K562 (cell line): ENCODE measurements at regions not wholly inside any gene's neighbourhood (a gene's known extent, or its start where the extent isn't known, plus 50 kb on each side); places are given as distances from the start of the nearest gene placed in this dataset.

ENCODE experiments used
- CTCF ChIP-seq, 3 experiments: IDR thresholded peaks in 2 of 3; conservative IDR thresholded peaks in 1 of 3; 2 replicates each; pipeline ENCODE4 v1.5.1; 2011 to 2012; ENCODE audit warnings: low read length in 3 of 3, mild to moderate bottlenecking in 3 of 3, control low read depth in 2 of 3, improper control_type of control experiment in 1 of 3, inconsistent platforms in 1 of 3, low read depth in 1 of 3, mixed read lengths in 1 of 3, moderate library complexity in 1 of 3; ENCODE audit not compliant: insufficient read depth in 2 of 3
- PRPF4 ChIP-seq: fragments of 200-400 bp; formaldehyde crosslinking; IDR thresholded peaks from one replicate; pipeline ENCODE4 v1.6.1; 2017; ENCODE audit warnings: low read length, low read depth, mild to moderate bottlenecking; ENCODE audit not compliant: insufficient read depth, poor library complexity, severe bottlenecking
- SMC3 ChIP-seq: conservative IDR thresholded peaks from 2 replicates; pipeline ENCODE4 v1.6.1; 2011; ENCODE audit warnings: low read depth, low read length, improper control_type of control experiment; ENCODE audit not compliant: insufficient read depth
- SREBF1 ChIP-seq: fragments of 150-350 bp; IDR thresholded peaks from 2 replicates; pipeline ENCODE4 v1.6.1; 2014; ENCODE audit warnings: antibody characterized with exemption, low read depth, low read length, borderline replicate concordance
- ZNF24 ChIP-seq: fragments of 450-650 bp; IDR thresholded peaks from 2 replicates; pipeline ENCODE4 v1.6.1; 2016

GRCh38 chr16:79725051-79725450 lies 124.5 kb upstream of the MAF start:
- TF ChIP-seq PRPF4 (no peak), SREBF1 (no peak), CTCF (IDR thresholded peaks at IDR 0.05 in 2 of 3, conservative IDR thresholded peaks at IDR 0.05 in 1 of 3; ENCODE audit: insufficient read depth in 2 of 3, low read depth in 1 of 3, low read length in 3 of 3) (no peak), SMC3 (no peak), ZNF24 (no peak)
